ENCODE measurements at regions not wholly inside any gene's neighbourhood (a gene's known extent, or its start where the extent isn't known, plus 50 kb on each side); places are given as distances from the start of the nearest gene placed in this dataset.

DNA sequence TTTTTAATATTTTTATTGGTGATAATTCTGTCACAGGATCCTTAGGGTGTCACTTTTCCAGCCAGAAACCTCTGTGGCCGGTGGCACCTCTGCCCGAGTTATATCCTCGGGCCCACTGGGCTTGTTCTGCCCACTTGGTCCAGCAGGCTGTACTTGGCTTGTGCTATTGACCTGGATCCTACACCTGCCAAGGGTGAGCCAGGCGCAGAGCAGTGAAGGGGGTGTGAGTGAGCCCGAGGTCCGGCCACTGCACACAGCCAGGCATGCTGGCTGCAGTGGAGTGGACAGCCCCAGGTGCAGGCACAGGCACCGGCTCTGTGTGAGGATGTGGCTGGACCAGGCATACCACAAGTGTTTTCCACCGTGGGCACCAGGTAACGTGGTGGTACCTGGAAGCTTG, 54.7 kb upstream of the NUDT6 start:
- no peaks in the 10 kb centered on the region for H3K27me3 ChIP-seq (ENCODE audit: control insufficient read depth, extremely low read depth, insufficient read depth, low read length)
- no peaks in the 10 kb centered on the region for H3K9me1 ChIP-seq (ENCODE audit: control insufficient read depth, extremely low read depth, insufficient read depth, low read length)
- TF ChIP-seq, protein P1, sequence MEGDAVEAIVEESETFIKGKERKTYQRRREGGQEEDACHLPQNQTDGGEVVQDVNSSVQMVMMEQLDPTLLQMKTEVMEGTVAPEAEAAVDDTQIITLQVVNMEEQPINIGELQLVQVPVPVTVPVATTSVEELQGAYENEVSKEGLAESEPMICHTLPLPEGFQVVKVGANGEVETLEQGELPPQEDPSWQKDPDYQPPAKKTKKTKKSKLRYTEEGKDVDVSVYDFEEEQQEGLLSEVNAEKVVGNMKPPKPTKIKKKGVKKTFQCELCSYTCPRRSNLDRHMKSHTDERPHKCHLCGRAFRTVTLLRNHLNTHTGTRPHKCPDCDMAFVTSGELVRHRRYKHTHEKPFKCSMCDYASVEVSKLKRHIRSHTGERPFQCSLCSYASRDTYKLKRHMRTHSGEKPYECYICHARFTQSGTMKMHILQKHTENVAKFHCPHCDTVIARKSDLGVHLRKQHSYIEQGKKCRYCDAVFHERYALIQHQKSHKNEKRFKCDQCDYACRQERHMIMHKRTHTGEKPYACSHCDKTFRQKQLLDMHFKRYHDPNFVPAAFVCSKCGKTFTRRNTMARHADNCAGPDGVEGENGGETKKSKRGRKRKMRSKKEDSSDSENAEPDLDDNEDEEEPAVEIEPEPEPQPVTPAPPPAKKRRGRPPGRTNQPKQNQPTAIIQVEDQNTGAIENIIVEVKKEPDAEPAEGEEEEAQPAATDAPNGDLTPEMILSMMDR (optimal IDR thresholded peaks at IDR 0.05 in 1 of 3, IDR thresholded peaks at IDR 0.05 in 1 of 3, conservative IDR thresholded peaks at IDR 0.05 in 1 of 3; ENCODE audit: extremely low read depth in 1 of 3, insufficient read depth in 2 of 3, low read length in 3 of 3) = no peak
- no peak for TF ChIP-seq EZH2 (IDR thresholded peaks at IDR 0.05; ENCODE audit: low read length)
- no peak for DNase-seq (ENCODE audit: low read depth, low spot score)
- H3K9me3 ChIP-seq (ENCODE audit: control insufficient read depth, low read depth, low read length) = no peaks in the 10 kb centered on the region
- H2AFZ ChIP-seq (ENCODE audit: control insufficient read depth, low read length) = no peak overlapping the region
- no peaks in the 10 kb centered on the region for H3K79me2 ChIP-seq (ENCODE audit: control insufficient read depth, insufficient read depth, low read length)
- no peak overlapping the region for H3K9ac ChIP-seq (ENCODE audit: control insufficient read depth, extremely low read depth, insufficient read depth, low read length)
- no peak overlapping the region for H3K27ac ChIP-seq (ENCODE audit: control insufficient read depth, insufficient read depth, low read length)
- H3K4me3 ChIP-seq (ENCODE audit: control insufficient read depth in 2 of 3, extremely low read depth in 1 of 3, insufficient read depth in 2 of 3, low read depth in 1 of 3, low read length in 3 of 3) = no peak overlapping the region
- dilution Hi-C loops (cut with MboI; ENCODE audit: extremely low pct_ligation_motif_present, low sequenced_read_pairs) = no loop called here
- no peak for FAIRE-seq
- H4K20me1 ChIP-seq (ENCODE audit: control insufficient read depth, extremely low read depth, insufficient read depth, low read length) = no peaks in the 10 kb centered on the region
- H3K4me2 ChIP-seq (ENCODE audit: control insufficient read depth, extremely low read depth, insufficient read depth, low read depth, low read length) = no peak overlapping the region
- H3K4me1 ChIP-seq (ENCODE audit: control insufficient read depth, extremely low read depth, insufficient read depth, low read length) = no peaks in the 10 kb centered on the region
- H3K36me3 ChIP-seq (ENCODE audit: control insufficient read depth in 2 of 2, extremely low read depth in 1 of 2, insufficient read depth in 2 of 2, low read length in 2 of 2) = peaks cover 0 to 4% of the 10 kb centered on the region in 2 experiments

DNA sequence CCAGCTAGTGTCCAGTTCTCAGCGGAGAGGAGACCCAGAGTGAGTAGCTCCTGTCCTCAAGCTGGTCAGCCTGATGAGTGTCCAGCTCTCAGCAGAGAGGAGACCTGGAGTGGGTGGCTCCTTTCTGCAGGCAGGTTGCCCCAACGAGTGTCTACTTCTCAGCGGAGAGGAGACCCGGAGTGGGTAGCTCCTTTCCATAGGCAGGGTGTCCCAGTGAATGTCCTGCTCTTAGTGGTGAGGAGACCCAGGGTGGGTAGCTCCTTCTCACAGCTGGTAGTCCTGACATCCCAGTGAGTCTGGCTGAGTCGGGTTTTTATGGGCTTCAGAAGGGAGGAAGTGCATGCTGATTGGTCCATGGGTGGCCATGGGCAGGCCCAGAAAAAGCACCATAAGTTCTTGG, 55.7 kb upstream of the NUDT6 start:
- no peaks in the 10 kb centered on the region for H3K9me3 ChIP-seq (ENCODE audit: control insufficient read depth, low read depth, low read length)
- FAIRE-seq (no peak), DNase-seq (ENCODE audit: low read depth, low spot score) (no peak)
- dilution Hi-C loops (cut with MboI; ENCODE audit: extremely low pct_ligation_motif_present, low sequenced_read_pairs) = no loop called here
- no peak overlapping the region for H2AFZ ChIP-seq (ENCODE audit: control insufficient read depth, low read length)
- peaks cover 0 to 4% of the 10 kb centered on the region in 2 experiments for H3K36me3 ChIP-seq (ENCODE audit: control insufficient read depth in 2 of 2, extremely low read depth in 1 of 2, insufficient read depth in 2 of 2, low read length in 2 of 2)
- no peak overlapping the region for H3K4me3 ChIP-seq (ENCODE audit: control insufficient read depth in 2 of 3, extremely low read depth in 1 of 3, insufficient read depth in 2 of 3, low read depth in 1 of 3, low read length in 3 of 3)
- no peaks in the 10 kb centered on the region for H3K27me3 ChIP-seq (ENCODE audit: control insufficient read depth, extremely low read depth, insufficient read depth, low read length)
- H3K27ac ChIP-seq (ENCODE audit: control insufficient read depth, insufficient read depth, low read length) = no peak overlapping the region
- no peak overlapping the region for H3K9ac ChIP-seq (ENCODE audit: control insufficient read depth, extremely low read depth, insufficient read depth, low read length)
- H3K9me1 ChIP-seq (ENCODE audit: control insufficient read depth, extremely low read depth, insufficient read depth, low read length) = no peaks in the 10 kb centered on the region
- TF ChIP-seq EZH2 (IDR thresholded peaks at IDR 0.05; ENCODE audit: low read length) = no peak
- TF ChIP-seq, protein P1 (optimal IDR thresholded peaks at IDR 0.05 in 1 of 3, IDR thresholded peaks at IDR 0.05 in 1 of 3, conservative IDR thresholded peaks at IDR 0.05 in 1 of 3; ENCODE audit: extremely low read depth in 1 of 3, insufficient read depth in 2 of 3, low read length in 3 of 3) = no peak
- no peaks in the 10 kb centered on the region for H3K79me2 ChIP-seq (ENCODE audit: control insufficient read depth, insufficient read depth, low read length)
- H3K4me1 ChIP-seq (ENCODE audit: control insufficient read depth, extremely low read depth, insufficient read depth, low read length) = no peaks in the 10 kb centered on the region
- no peaks in the 10 kb centered on the region for H4K20me1 ChIP-seq (ENCODE audit: control insufficient read depth, extremely low read depth, insufficient read depth, low read length)
- no peak overlapping the region for H3K4me2 ChIP-seq (ENCODE audit: control insufficient read depth, extremely low read depth, insufficient read depth, low read depth, low read length)

Data from keratinocyte (primary cell).